NCI-H2107 (cell line): ENCODE measurements at regions not wholly inside any gene's neighbourhood (a gene's known extent, or its start where the extent isn't known, plus 50 kb on each side); places are given as distances from the start of the nearest gene placed in this dataset.
"Not testable (repeated sequence)": the region's sequence is repeated elsewhere in the genome, so short reads cannot be mapped to it uniquely, and the experiment has no call there.

Experiments used
- DNase-seq: peaks from one replicate; lab custom pipeline; 2025; lab: John Stamatoyannopoulos, UW

GRCh38 chr2:53536583-53537361, 230.8 kb upstream of the CHAC2 start:
- DNase-seq = no peak

GRCh38 chr2:53535234-53535840, 232.3 kb upstream of the CHAC2 start:
- DNase-seq = no peak

- DNase-seq = no peak
These were observed 237.5 kb upstream of the CHAC2 start for GRCh38 chr2:53530126-53530525.

- no peak for DNase-seq
These were observed 240.5 kb upstream of the CHAC2 start for GRCh38 chr2:53527056-53527455.

DNA sequence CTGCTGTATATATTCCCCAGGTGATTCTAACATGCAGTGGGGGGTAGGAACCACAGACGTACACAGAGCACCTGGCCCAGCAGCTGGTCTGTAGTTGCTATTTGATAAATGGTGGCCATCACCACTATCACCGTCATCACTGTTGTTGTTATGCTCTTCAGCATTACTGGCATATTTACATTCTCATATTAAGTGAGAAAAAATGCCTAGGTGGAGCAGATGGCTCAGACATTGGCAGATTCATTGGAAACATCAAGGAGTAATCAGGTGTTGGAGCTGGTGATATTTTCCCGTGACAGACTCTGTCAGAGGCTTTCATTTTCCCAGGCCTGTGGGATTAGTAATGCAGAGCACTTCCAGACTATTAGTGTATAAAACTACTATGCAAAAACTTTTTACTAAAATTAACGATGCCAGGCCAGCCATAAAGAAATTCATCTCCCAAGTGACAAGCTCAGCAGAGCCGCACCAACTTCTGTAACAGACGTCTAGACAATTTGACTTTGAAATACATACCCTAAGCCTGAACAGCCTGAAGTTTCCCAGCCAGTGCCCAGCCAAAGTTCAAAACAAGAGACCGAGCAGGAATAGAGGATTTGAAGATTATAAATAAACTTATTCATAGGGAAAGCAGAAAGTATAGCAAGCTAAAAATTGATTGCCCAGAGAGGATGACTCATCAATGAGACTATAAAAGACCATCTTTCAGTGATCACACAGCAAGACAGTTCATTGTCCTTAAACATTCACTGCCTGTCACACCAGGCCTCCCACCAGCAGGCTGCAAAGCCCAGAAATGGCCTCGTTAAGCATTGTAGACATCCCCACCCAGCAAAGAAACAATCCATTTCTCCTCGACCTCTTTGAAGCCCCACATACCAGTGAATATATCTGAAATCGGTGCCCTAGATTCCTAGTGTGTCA, 247.4 kb upstream of the CHAC2 start:
- no peak for DNase-seq

- DNase-seq = no peak
These were observed 250.2 kb upstream of the CHAC2 start for GRCh38 chr2:53517406-53517805.

- no peak for DNase-seq
These were observed 251.0 kb upstream of the CHAC2 start for GRCh38 chr2:53516650-53517049.

DNA sequence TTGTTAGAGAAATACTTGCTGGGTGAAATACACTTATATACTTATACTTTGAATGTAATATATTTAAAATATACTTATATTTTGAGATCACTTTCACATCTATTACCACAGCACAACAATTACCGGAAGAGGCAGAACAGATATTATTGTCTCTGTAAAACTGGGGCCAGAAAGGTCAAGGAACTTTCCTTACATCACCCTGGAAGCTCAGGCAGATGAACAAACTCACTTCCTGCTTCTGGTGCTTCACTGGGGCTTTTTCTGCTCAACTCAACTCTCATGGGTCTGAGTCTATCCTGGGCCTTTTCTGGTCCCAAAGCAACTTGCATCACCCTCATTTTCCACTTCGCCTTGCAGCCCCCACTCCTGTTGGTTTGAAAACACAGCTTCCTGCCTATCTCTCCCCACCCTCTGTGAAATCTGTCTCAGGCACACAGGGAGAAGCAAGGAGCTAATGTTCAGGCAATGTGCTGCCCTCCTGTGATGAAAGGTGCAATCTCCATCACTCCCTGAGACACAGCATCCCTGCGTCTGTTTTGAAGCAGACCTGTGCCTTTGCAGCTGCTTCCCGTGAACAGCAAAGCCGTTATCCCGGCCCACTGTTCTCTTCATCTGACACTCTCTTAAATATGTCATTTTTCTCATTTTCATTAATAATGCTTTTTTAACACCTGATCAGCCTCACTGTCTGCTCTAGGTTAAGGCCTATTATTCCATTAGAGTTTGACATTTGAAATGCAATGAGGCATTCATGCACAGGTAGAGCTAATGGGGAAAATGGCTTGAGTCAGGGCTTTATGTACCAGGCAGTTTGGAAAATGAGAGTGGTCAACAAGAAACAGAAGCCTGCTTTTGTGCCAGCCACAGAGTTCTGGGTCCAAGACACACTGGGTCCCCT, 251.9 kb upstream of the CHAC2 start:
- no peak for DNase-seq

DNA sequence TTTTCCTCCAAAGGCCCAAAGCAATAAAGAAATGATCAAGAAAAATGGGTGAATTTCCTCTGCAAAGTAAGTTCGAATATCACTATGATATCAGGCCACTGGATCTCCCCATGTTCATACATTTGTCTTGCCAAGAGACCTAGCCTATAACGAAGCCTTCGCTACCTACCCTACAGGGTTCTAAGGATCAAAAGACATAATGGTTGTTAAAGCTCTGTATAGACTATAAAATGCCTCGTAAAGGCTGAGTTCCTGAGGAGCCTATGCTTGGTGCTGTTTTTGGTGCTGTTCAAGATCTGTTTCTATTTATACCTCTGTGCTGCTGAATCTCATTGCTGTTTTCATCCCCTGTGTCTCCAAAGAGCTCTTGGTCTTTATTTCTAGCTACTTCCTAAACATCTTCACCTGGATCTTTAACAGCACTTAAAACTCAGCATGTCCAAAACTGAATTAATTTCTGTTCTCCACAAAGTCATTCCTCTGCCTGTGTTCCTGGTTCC, 254.4 kb upstream of the CHAC2 start:
- no peak for DNase-seq

- no peak for DNase-seq
These were observed 255.4 kb upstream of the CHAC2 start for GRCh38 chr2:53512071-53512826.

DNA sequence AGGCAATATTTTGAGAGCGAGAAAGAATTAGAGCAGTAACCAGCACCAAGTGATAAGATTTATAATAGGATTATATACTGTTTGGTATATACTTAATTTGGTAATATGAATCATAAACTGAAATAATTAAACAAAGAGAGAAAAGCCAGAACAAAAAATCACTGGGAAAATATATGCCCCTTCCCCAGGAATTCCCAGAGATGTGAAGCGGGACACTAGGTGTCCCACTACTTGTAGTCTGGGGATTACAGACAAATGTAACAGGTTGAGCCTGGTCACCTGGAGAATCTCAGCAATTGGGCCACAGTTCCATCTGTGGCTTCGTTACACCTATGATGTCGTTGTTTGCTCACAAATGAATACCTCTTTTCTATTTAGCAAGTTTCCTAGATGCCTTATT, 256.1 kb upstream of the CHAC2 start:
- DNase-seq = no peak

- DNase-seq = no peak
These were observed 257.2 kb upstream of the CHAC2 start for GRCh38 chr2:53510401-53510800.

GRCh38 chr2:53509831-53510388, 257.7 kb upstream of the CHAC2 start:
- DNase-seq = no peak

GRCh38 chr2:53508667-53509066, 258.9 kb upstream of the CHAC2 start:
- DNase-seq = no peak

GRCh38 chr2:53507070-53507469, 260.5 kb upstream of the CHAC2 start:
- not testable (repeated sequence) for DNase-seq

GRCh38 chr2:53505826-53506225, 261.8 kb upstream of the CHAC2 start:
- DNase-seq = no peak

GRCh38 chr2:53504507-53504906, 263.1 kb upstream of the CHAC2 start:
- DNase-seq = no peak

DNA sequence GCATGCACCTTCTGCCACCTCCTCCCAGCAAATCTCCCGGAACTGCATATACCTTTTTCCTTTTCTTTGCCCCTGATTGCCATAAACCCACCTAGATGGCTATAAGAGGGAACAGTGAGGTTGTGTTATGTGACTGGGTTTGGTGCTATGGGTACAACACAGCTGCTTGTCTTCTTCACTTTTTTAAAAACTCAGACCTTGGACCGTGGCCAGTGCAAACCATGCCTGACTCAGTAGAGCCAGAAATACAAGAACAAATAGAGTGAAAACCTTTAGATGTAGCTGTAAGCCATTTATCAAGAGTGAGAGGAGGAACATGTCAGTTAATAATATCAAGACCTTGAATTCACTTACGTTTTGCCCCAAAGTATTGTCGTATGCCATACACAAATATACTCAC, 267.4 kb upstream of the CHAC2 start:
- no peak for DNase-seq

DNA sequence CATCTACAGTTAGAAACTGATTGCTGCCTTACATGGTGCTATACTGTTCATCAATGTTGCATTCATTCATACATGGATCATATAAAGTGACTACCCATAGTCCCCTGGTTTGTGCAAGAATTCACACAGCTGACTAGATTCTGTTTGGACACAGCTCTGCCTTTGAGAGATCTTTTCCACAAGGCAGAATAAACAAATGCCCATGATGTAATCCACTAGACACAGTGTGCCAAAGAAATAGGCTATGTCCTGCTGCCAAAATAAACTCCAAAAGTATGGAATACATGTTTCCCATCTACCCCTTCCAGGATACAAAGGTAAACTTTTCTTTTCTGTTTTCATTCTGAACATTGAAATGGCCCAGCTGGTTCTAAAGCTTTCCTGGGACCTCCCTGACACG, 269.4 kb upstream of the CHAC2 start:
- DNase-seq = no peak

DNA sequence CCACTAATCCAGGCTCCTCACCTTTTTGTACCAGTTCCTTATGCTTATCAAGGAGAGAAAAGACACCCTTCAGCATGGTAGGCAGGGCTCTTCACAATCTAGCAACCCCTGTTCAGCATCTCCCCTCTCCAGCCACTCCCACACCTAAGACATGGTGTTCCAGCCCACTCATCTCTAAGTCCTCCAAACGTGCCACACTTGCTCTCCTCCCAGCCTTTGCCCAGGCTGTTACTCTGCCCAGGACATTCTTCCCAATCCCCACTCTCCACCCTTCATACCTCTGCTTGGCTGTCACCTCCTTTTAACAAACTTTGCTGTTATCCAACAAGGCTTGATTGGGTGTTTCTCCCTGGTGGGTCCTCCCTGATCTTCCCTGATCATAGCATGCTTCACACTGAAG, 270.6 kb upstream of the CHAC2 start:
- DNase-seq = no peak
